ENCODE measurements at regions not wholly inside any gene's neighbourhood (a gene's known extent, or its start where the extent isn't known, plus 50 kb on each side); places are given as distances from the start of the nearest gene placed in this dataset.

- peak; percentile 38 for DNase-seq
- TF ChIP-seq EZH2 (IDR thresholded peaks at IDR 0.05; ENCODE audit: borderline replicate concordance, low read depth, low read length, severe bottlenecking) (no peak), CTCF (IDR thresholded peaks at IDR 0.05; ENCODE audit: borderline replicate concordance, extremely low read depth, low read length, poor library complexity, severe bottlenecking) (no peak)
- H3K36me3 ChIP-seq (ENCODE audit: insufficient read depth, low read length), result no peaks in the 10 kb centered on the region
- ATAC-seq (ENCODE audit: insufficient read depth, low read depth), result peak; percentile 9
- no peaks in the 10 kb centered on the region for H3K27me3 ChIP-seq (ENCODE audit: insufficient read depth, low read length, poor library complexity)
- peak overlapping the region; percentile 47 for H3K4me2 ChIP-seq (ENCODE audit: insufficient read depth, low read length)
- peaks cover 69% of the 10 kb centered on the region for H3K4me1 ChIP-seq (ENCODE audit: insufficient read depth, low read length)
- H3K79me2 ChIP-seq (ENCODE audit: insufficient read depth, low read length), result no peaks in the 10 kb centered on the region
- H3K9me3 ChIP-seq (ENCODE audit: insufficient read depth, low read length, severe bottlenecking), result no peaks in the 10 kb centered on the region
- peak overlapping the region; percentile 57 for H3K9ac ChIP-seq (ENCODE audit: low read depth, low read length)
- peak overlapping the region; percentile 91 for H3K27ac ChIP-seq (ENCODE audit: low read length)
- peak overlapping the region; percentile 40; the same call in 1 of the 2 replicates for H2AFZ ChIP-seq (ENCODE audit: low read depth, low read length)
- H3K4me3 ChIP-seq (ENCODE audit: low read depth in 1 of 2, low read length in 2 of 2), result peak overlapping the region in 1 of 2 experiments; percentile 8; a peak in 2 of 4 replicates
- H4K20me1 ChIP-seq (ENCODE audit: insufficient read depth, low read length), result no peaks in the 10 kb centered on the region
Observed at GRCh38 chr5:142433526-142434321, 108.9 kb upstream of the SPRY4 start.

GRCh38 chr5:142432961-142433360 lies 108.1 kb upstream of the SPRY4 start:
- Histone ChIP-seq H3K36me3 (ENCODE audit: insufficient read depth, low read length) (no peaks in the 10 kb centered on the region), H3K27me3 (ENCODE audit: insufficient read depth, low read length, poor library complexity) (no peaks in the 10 kb centered on the region), H3K9ac (ENCODE audit: low read depth, low read length) (peak overlapping the region; percentile 57), H3K79me2 (ENCODE audit: insufficient read depth, low read length) (no peaks in the 10 kb centered on the region), H2AFZ (ENCODE audit: low read depth, low read length) (no peak overlapping the region), H3K27ac (ENCODE audit: low read length) (peak overlapping the region; percentile 91), H3K9me3 (ENCODE audit: insufficient read depth, low read length, severe bottlenecking) (no peaks in the 10 kb centered on the region), H3K4me2 (ENCODE audit: insufficient read depth, low read length) (peak overlapping the region; percentile 47), H3K4me1 (ENCODE audit: insufficient read depth, low read length) (peaks cover 73% of the 10 kb centered on the region), H4K20me1 (ENCODE audit: insufficient read depth, low read length) (no peaks in the 10 kb centered on the region), H3K4me3 (ENCODE audit: low read depth in 1 of 2, low read length in 2 of 2) (peak overlapping the region in 1 of 2 experiments; percentile 8; a peak in 2 of 4 replicates)
- no peak for TF ChIP-seq CTCF (IDR thresholded peaks at IDR 0.05; ENCODE audit: borderline replicate concordance, extremely low read depth, low read length, poor library complexity, severe bottlenecking)
- TF ChIP-seq EZH2 (IDR thresholded peaks at IDR 0.05; ENCODE audit: borderline replicate concordance, low read depth, low read length, severe bottlenecking), result no peak
- ATAC-seq (ENCODE audit: insufficient read depth, low read depth) (peak; percentile 85), DNase-seq (peak; percentile 91)

- Histone ChIP-seq H3K4me3 (ENCODE audit: low read depth in 1 of 2, low read length in 2 of 2) (peak overlapping the region in 1 of 2 experiments; percentile 8; a peak in 2 of 4 replicates), H3K9ac (ENCODE audit: low read depth, low read length) (peak overlapping the region; percentile 57), H3K4me1 (ENCODE audit: insufficient read depth, low read length) (peaks cover 78% of the 10 kb centered on the region), H3K36me3 (ENCODE audit: insufficient read depth, low read length) (no peaks in the 10 kb centered on the region), H2AFZ (ENCODE audit: low read depth, low read length) (no peak overlapping the region), H3K4me2 (ENCODE audit: insufficient read depth, low read length) (peak overlapping the region; percentile 47), H3K79me2 (ENCODE audit: insufficient read depth, low read length) (no peaks in the 10 kb centered on the region), H4K20me1 (ENCODE audit: insufficient read depth, low read length) (no peaks in the 10 kb centered on the region), H3K27me3 (ENCODE audit: insufficient read depth, low read length, poor library complexity) (no peaks in the 10 kb centered on the region), H3K27ac (ENCODE audit: low read length) (peak overlapping the region; percentile 91), H3K9me3 (ENCODE audit: insufficient read depth, low read length, severe bottlenecking) (no peaks in the 10 kb centered on the region)
- ATAC-seq (ENCODE audit: insufficient read depth, low read depth) (peak; percentile 80), DNase-seq (peak; percentile 92)
- TF ChIP-seq CTCF (IDR thresholded peaks at IDR 0.05; ENCODE audit: borderline replicate concordance, extremely low read depth, low read length, poor library complexity, severe bottlenecking), result peak; percentile 24
- no peak for TF ChIP-seq EZH2 (IDR thresholded peaks at IDR 0.05; ENCODE audit: borderline replicate concordance, low read depth, low read length, severe bottlenecking)
Observed at GRCh38 chr5:142432369-142432863, 107.6 kb upstream of the SPRY4 start.
